Stomach (tissue), 8 donors: ENCODE measurements at regions not wholly inside any gene's neighbourhood (a gene's known extent, or its start where the extent isn't known, plus 50 kb on each side); places are given as distances from the start of the nearest gene placed in this dataset.

Source experiments
- DNase-seq, 2 donors: peaks; one replicate each; pipeline versions ENCODE4 v3.0.0 to v3.0.0-alpha.2; 2013 to 2019
- H3K27ac ChIP-seq, 5 donors: fragments of 200-600 bp in 4 of 5; sonication (generic) in 4 of 5; one replicate each; pipeline ENCODE4 v1.5.1; 2013 to 2019; ENCODE audit warnings: mild to moderate bottlenecking in 1 of 5, moderate library complexity in 1 of 5
- H3K27me3 ChIP-seq, 3 donors: fragments of 200-600 bp; sonication (generic); one replicate each; pipeline ENCODE4 v1.5.1; 2017 to 2019; ENCODE audit warnings: mixed run types in 1 of 3
- H3K36me3 ChIP-seq, 4 donors: fragments of 200-600 bp; sonication (generic); 1 replicate in 3 of 4; 2 replicates in 1 of 4; pipeline ENCODE4 v1.5.1; 2016 to 2019
- H3K4me1 ChIP-seq, 4 donors: fragments of 200-600 bp; sonication (generic); one replicate each; pipeline ENCODE4 v1.5.1; 2016 to 2019
- H3K4me3 ChIP-seq, 4 donors: fragments of 200-600 bp; sonication (generic) in 3 of 4; one replicate each; pipeline ENCODE4 v1.5.1; 2016 to 2019; ENCODE audit warnings: mild to moderate bottlenecking in 1 of 4
- H3K9me3 ChIP-seq, 4 donors: fragments of 200-600 bp; sonication (generic); one replicate each; pipeline ENCODE4 v1.5.1; 2016 to 2019
- EP300 ChIP-seq: sonication (generic); formaldehyde crosslinking; IDR thresholded peaks from one replicate; pipeline ENCODE4 v1.6.1; 2017; ENCODE audit warnings: antibody characterized with exemption
- POLR2A ChIP-seq, 4 donors: fragments of 450-650 bp; IDR thresholded peaks; one replicate each; pipeline ENCODE4 v1.6.1; 2016; ENCODE audit warnings: antibody characterized with exemption in 4 of 4, control low read depth in 2 of 4, mild to moderate bottlenecking in 1 of 4, moderate library complexity in 1 of 4
- POLR2AphosphoS5 ChIP-seq, 3 donors: sonication (generic); formaldehyde crosslinking; IDR thresholded peaks; one replicate each; pipeline ENCODE4 v1.6.1; 2016; ENCODE audit warnings: antibody characterized with exemption in 3 of 3
- WGBS, 5 donors: extraction: QIAGEN DNeasy Blood & Tissue Kit in 3 of 5; methylation state at CpG; one replicate each; pipeline versions ENCODE4 v1.1.5 to v1.1.7; 2013 to 2018; 5-methylcytosine and 5-hydroxymethylcytosine counted together
- intact Hi-C: fragments of 100-400 bp; cut with DNase I; formaldehyde crosslinking; loops from one replicate; pipeline ENCODE4 v1.15.1; 2023; ENCODE audit warnings: low total_unique reads
- TF ChIP-seq, protein P1 (sequence below), 7 experiments: fragments of 450-650 bp in 4 of 7; fragments of 200-600 bp in 3 of 7; sonication (generic) in 3 of 7; IDR thresholded peaks; one replicate each; pipeline ENCODE4 v1.5.1; 2016 to 2019; ENCODE audit warnings: antibody characterized with exemption in 7 of 7, control low read depth in 2 of 7, mild to moderate bottlenecking in 1 of 7
- donor health status: healthy with polysubstance abuse.
- donor health status: Bipolar disorder and iron deficiency.
- donor health status: healthy.

DNA sequence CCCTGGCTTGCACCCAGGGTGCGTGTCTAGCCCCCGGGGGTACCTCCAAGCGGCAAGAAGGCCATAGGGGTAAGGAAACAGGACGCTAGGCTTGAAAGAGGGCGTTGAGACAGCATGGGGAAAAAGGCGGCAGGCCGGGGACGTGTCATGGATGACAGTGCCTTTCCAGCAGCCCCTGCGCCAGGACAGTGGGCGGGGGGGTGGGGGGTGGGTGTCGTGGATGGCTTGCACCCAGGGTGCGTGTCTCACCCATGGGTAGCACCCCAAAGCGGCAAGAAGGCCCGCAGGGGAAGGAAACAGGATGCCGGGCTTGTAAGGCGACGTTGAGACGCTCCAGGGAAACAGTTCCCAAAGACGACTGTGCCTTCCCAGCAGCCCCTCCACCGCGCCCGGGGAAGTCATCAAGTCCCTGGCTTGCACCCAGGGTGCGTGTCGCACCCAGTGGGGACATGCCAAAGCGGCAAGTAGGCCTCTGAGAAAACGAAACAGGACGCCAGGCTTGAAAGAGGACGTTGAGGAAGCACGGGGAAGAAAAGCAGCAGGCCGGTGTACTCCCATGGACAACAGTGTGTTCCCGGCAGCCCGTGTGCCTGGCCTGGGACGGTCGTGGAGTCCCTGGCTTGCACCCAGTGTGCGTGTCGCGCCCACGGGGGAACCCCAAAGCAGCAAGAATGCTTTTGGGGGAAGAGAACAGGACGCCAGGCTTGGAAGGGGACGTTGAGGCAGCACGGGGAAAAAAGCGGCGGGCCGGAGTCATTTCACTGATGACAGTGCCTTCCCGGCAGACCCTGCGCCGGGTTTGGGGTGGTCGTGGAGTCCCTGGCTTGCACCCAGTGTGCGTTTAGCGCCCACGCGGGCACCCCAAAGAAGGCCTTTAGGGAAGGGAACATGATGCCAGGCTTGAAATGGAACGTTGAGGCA lies 163.5 kb upstream of the ALG10B start:
- no peak overlapping the region for H3K4me3 ChIP-seq
- H3K27me3 ChIP-seq, result no peaks in the 10 kb centered on the region
- WGBS, 5 donors, result 80 to 87% (median 85%) methylated on average over 49 to 53 of the region's 53 CpGs
- no peaks in the 10 kb centered on the region for H3K36me3 ChIP-seq
- peaks cover 0 to 15% (median 0%) of the 10 kb centered on the region in 4 donors for H3K9me3 ChIP-seq
- no peak overlapping the region for H3K27ac ChIP-seq
- TF ChIP-seq, protein P1, sequence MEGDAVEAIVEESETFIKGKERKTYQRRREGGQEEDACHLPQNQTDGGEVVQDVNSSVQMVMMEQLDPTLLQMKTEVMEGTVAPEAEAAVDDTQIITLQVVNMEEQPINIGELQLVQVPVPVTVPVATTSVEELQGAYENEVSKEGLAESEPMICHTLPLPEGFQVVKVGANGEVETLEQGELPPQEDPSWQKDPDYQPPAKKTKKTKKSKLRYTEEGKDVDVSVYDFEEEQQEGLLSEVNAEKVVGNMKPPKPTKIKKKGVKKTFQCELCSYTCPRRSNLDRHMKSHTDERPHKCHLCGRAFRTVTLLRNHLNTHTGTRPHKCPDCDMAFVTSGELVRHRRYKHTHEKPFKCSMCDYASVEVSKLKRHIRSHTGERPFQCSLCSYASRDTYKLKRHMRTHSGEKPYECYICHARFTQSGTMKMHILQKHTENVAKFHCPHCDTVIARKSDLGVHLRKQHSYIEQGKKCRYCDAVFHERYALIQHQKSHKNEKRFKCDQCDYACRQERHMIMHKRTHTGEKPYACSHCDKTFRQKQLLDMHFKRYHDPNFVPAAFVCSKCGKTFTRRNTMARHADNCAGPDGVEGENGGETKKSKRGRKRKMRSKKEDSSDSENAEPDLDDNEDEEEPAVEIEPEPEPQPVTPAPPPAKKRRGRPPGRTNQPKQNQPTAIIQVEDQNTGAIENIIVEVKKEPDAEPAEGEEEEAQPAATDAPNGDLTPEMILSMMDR (IDR thresholded peaks at IDR 0.05), result no peak
- TF ChIP-seq POLR2AphosphoS5 (IDR thresholded peaks at IDR 0.05) (no peak), EP300 (no peak), POLR2A (IDR thresholded peaks at IDR 0.05) (no peak)
- H3K4me1 ChIP-seq, result no peaks in the 10 kb centered on the region
- intact Hi-C loops, result loop anchor here (5.0 kb wide), 1 partner anchor 154 kb away; no protein-coding TSS in a partner anchor
- no peak for DNase-seq

DNA sequence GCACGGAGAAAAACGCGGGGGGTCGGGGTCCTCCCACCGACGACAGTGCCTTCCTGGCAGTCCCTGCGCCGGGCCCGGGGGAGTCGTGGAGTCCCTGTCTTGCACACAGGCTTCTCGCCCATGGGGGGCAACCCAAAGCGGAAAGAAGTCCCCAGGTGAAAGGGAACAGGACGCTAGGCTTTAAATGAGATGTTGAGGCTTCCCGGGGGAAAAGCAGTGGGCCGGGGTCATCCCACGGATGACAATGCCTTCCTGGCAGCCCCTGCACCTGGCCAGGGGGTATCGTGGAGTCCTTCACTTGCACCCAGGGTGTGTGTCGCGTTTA lies 162.9 kb upstream of the ALG10B start:
- 84 to 90% (median 86%) methylated on average over 17 to 19 of the region's 19 CpGs for WGBS, 5 donors
- H3K9me3 ChIP-seq, result peaks cover 0 to 17% (median 0%) of the 10 kb centered on the region in 4 donors
- no peak for DNase-seq
- no peaks in the 10 kb centered on the region for H3K27me3 ChIP-seq
- H3K36me3 ChIP-seq, result no peaks in the 10 kb centered on the region
- no peak overlapping the region for H3K27ac ChIP-seq
- H3K4me3 ChIP-seq, result no peak overlapping the region
- intact Hi-C loops, result loop anchor here (5.0 kb wide), 1 partner anchor 154 kb away; no protein-coding TSS in a partner anchor
- H3K4me1 ChIP-seq, result no peaks in the 10 kb centered on the region
- no peak for TF ChIP-seq POLR2AphosphoS5 (IDR thresholded peaks at IDR 0.05)
- TF ChIP-seq, protein P1 (IDR thresholded peaks at IDR 0.05), result no peak
- no peak for TF ChIP-seq EP300
- TF ChIP-seq POLR2A (IDR thresholded peaks at IDR 0.05), result no peak

DNA sequence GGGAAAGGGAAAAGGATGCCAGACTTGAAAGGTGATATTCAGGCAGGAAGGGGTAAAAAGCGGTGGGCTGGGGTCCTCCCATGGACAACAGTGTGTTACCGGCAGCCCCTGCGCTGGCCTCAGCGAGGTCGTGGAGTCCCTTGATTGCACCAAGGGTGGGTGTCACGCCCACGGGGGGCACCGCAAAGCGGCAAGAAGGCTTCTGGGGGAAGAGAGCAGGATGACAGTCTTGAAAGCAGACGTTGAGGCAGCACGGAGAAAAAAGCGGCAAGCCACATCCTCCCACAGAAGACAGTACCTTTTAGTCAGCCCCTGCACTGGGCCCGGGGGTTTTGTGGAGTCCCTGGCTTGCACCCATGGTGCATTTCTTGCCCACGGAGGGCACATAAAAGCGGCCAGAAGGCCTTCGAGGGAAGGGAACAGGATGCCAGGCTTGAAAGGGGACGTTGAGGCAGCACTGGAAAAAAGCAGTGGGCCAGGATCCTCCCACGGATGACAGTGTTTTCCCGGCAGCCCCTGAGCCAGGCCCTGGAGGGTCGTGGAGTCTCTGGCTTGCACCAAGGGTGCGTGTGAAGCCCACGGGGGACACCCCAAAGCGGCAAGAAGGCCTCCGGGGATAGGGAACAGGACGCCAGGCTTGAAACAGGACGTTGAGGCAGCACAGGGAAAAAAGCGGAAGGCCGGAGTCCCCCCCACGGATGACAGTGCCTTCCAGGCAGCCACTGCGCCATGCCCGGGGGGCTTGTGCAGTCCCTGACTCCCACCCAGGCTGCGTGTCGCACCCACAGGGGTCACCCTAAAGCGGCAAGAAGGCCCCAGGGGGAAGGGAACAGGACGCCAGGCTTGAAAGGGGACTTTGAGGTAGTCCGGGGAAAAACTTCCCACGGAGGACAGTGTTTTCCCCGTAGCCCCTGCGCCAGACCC lies 162.2 kb upstream of the ALG10B start:
- intact Hi-C loops, result loop anchor here (5.0 kb wide), 1 partner anchor 153 kb away; no protein-coding TSS in a partner anchor
- peaks cover 0 to 14% (median 0%) of the 10 kb centered on the region in 4 donors for H3K9me3 ChIP-seq
- no peak overlapping the region for H3K4me3 ChIP-seq
- 76 to 84% (median 81%) methylated on average over 38 to 39 of the region's 39 CpGs for WGBS, 5 donors
- no peaks in the 10 kb centered on the region for H3K36me3 ChIP-seq
- H3K27ac ChIP-seq, result no peak overlapping the region
- TF ChIP-seq, protein P1 (IDR thresholded peaks at IDR 0.05), result no peak
- no peak for TF ChIP-seq EP300
- no peak for TF ChIP-seq POLR2A (IDR thresholded peaks at IDR 0.05)
- TF ChIP-seq POLR2AphosphoS5 (IDR thresholded peaks at IDR 0.05), result no peak
- no peaks in the 10 kb centered on the region for H3K27me3 ChIP-seq
- no peak for DNase-seq
- H3K4me1 ChIP-seq, result no peaks in the 10 kb centered on the region

DNA sequence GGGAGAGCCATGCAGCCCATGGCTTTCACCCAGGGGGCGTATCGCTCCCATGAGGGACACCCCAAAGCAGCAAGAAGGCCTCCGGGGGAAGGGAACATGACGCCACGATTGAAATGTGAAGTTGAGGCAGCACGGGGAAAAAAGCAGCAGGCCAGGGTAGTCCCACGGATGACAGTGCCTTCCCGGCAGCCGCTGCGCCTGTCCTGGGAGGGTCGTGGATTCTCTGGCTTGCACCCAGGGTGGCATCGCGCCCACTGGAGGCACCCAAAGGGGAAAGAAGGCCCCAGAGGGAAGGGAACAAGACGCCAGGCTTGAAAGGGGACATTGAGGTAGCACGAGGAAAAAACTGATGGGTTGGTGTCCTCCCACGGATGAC lies 161.6 kb upstream of the ALG10B start:
- intact Hi-C loops, result no loop called here
- Histone ChIP-seq H3K27ac (no peak overlapping the region), H3K27me3 (no peaks in the 10 kb centered on the region), H3K9me3 (peaks cover 0 to 11% (median 0%) of the 10 kb centered on the region in 4 donors), H3K4me3 (no peak overlapping the region), H3K4me1 (no peaks in the 10 kb centered on the region), H3K36me3 (no peaks in the 10 kb centered on the region)
- TF ChIP-seq POLR2A (IDR thresholded peaks at IDR 0.05), result no peak
- no peak for DNase-seq
- WGBS, 5 donors, result 80 to 90% (median 87%) methylated on average over 12 to 16 of the region's 16 CpGs
